GM23338 (cell line): ENCODE measurements at regions not wholly inside any gene's neighbourhood (a gene's known extent, or its start where the extent isn't known, plus 50 kb on each side); places are given as distances from the start of the nearest gene placed in this dataset.

Experiments
- ATAC-seq: fragments of 200-7000 bp; cut with Tn5 transposase; 3 replicates; pipeline ENCODE4 v1.9.1; 2020
- DNase-seq: peaks from one replicate; pipeline ENCODE4 v3.0.0-alpha.2; 2015; ENCODE audit warnings: low spot score
- H2AFZ ChIP-seq: fragments of 200-600 bp; sonication (generic); 2 replicates; pipeline ENCODE4 v1.8.0; 2016; ENCODE audit warnings: antibody characterized with exemption, mild to moderate bottlenecking, moderate library complexity
- H3F3A ChIP-seq: fragments of 200-600 bp; sonication (generic); replicated peaks from 2 replicates; pipeline ENCODE4 v1.8.0; 2017; ENCODE audit warnings: antibody characterized with exemption, mixed run types, low read depth
- H3K27ac ChIP-seq: fragments of 200-600 bp; sonication (generic); 2 replicates; pipeline ENCODE4 v1.6.1; 2016; ENCODE audit warnings: low read depth
- H3K27me3 ChIP-seq: fragments of 200-600 bp; sonication (generic); 2 replicates; pipeline ENCODE4 v1.8.0; 2016; ENCODE audit warnings: mild to moderate bottlenecking, mixed run types, moderate library complexity; ENCODE audit not compliant: insufficient read depth
- H3K36me3 ChIP-seq: fragments of 200-600 bp; sonication (generic); 2 replicates; pipeline ENCODE4 v1.8.0; 2016; ENCODE audit warnings: mild to moderate bottlenecking; ENCODE audit not compliant: insufficient read depth
- H3K4me1 ChIP-seq: fragments of 200-600 bp; sonication (generic); 2 replicates; pipeline ENCODE4 v1.8.0; 2016; ENCODE audit warnings: mild to moderate bottlenecking, moderate library complexity; ENCODE audit not compliant: insufficient read depth
- H3K4me2 ChIP-seq: fragments of 200-600 bp; sonication (generic); 2 replicates; pipeline ENCODE4 v1.7.1; 2017; ENCODE audit warnings: mixed run types
- H3K4me3 ChIP-seq: fragments of 200-600 bp; sonication (generic); 2 replicates; pipeline ENCODE4 v1.6.1; 2016; ENCODE audit warnings: mixed run types
- H3K79me2 ChIP-seq: fragments of 200-600 bp; sonication (generic); replicated peaks from 2 replicates; pipeline ENCODE4 v1.8.0; 2017; ENCODE audit warnings: mild to moderate bottlenecking; ENCODE audit not compliant: insufficient read depth
- H3K9me2 ChIP-seq: fragments of 200-600 bp; sonication (generic); 2 replicates; pipeline ENCODE4 v1.8.0; 2017; ENCODE audit not compliant: insufficient read depth
- H4K20me1 ChIP-seq: fragments of 200-600 bp; sonication (generic); replicated peaks from 2 replicates; pipeline ENCODE4 v1.8.0; 2017; ENCODE audit warnings: mild to moderate bottlenecking; ENCODE audit not compliant: insufficient read depth
- H3K27ac Mint-ChIP-seq: 2 replicates; pipeline ENCODE4 v1.8.0; 2020; ENCODE audit warnings: inconsistent platforms, mild to moderate bottlenecking, moderate library complexity, mixed read lengths
- H3K27me3 Mint-ChIP-seq: 3 replicates; pipeline ENCODE4 v1.8.0; 2022; ENCODE audit warnings: low read depth, mild to moderate bottlenecking, moderate library complexity, mixed read lengths, inconsistent platforms; ENCODE audit not compliant: insufficient read depth, poor library complexity
- H3K36me3 Mint-ChIP-seq: 3 replicates; pipeline ENCODE4 v1.8.0; 2021; ENCODE audit warnings: low read depth, mild to moderate bottlenecking, inconsistent platforms, moderate library complexity, mixed read lengths
- H3K4me1 Mint-ChIP-seq: 3 replicates; pipeline ENCODE4 v1.8.0; 2020; ENCODE audit warnings: mild to moderate bottlenecking, inconsistent platforms, mixed read lengths
- H3K4me3 Mint-ChIP-seq: 3 replicates; pipeline ENCODE4 v1.8.0; 2021; ENCODE audit warnings: moderate library complexity, mild to moderate bottlenecking, inconsistent platforms, mixed read lengths
- H3K9me3 Mint-ChIP-seq: 3 replicates; pipeline ENCODE4 v1.8.0; 2020; ENCODE audit warnings: moderate library complexity, mild to moderate bottlenecking, inconsistent platforms, mixed read lengths
- CREB1 ChIP-seq: fragments of 250-450 bp; sonication (Bioruptor Pico); IDR thresholded peaks from 2 replicates; pipeline ENCODE4 v1.5.0; 2020; ENCODE audit warnings: low read depth, mild to moderate bottlenecking, moderate library complexity
- EZH2 ChIP-seq: fragments of 200-600 bp; sonication (generic); IDR thresholded peaks from one replicate; pipeline ENCODE4 v1.8.0; 2017; ENCODE audit warnings: antibody characterized with exemption, mild to moderate bottlenecking, low read depth; ENCODE audit not compliant: unreplicated experiment
- EZH2phosphoT487 ChIP-seq: fragments of 200-600 bp; sonication (generic); IDR thresholded peaks from one replicate; pipeline ENCODE4 v1.8.1; 2018; ENCODE audit warnings: antibody characterized with exemption; ENCODE audit not compliant: unreplicated experiment
- JUNB ChIP-seq: IDR thresholded peaks from one replicate; pipeline ENCODE4 v1.6.1; 2016; ENCODE audit warnings: antibody characterized with exemption; ENCODE audit not compliant: unreplicated experiment
- NANOG ChIP-seq: IDR thresholded peaks from 2 replicates; pipeline ENCODE4 v1.6.1; 2016; ENCODE audit warnings: antibody characterized with exemption, borderline replicate concordance
- POLR2AphosphoS5 ChIP-seq: IDR thresholded peaks from 2 replicates; pipeline ENCODE4 v1.6.1; 2016; ENCODE audit warnings: antibody characterized with exemption, low read depth
- STAT1 ChIP-seq: IDR thresholded peaks from one replicate; pipeline ENCODE4 v1.6.1; 2016; ENCODE audit warnings: antibody characterized with exemption; ENCODE audit not compliant: unreplicated experiment
- ZNF114 ChIP-seq: fragments of 250-450 bp; sonication (Bioruptor Pico); IDR thresholded peaks from 2 replicates; pipeline ENCODE4 v1.5.0; 2020; ENCODE audit warnings: mild to moderate bottlenecking, moderate library complexity
- ZNF331 ChIP-seq: fragments of 250-450 bp; sonication (Bioruptor Pico); IDR thresholded peaks from 2 replicates; pipeline ENCODE4 v1.5.0; 2020; ENCODE audit warnings: low read depth, mild to moderate bottlenecking, moderate library complexity
- TF ChIP-seq, protein P1 (sequence below): IDR thresholded peaks from 2 replicates; pipeline ENCODE4 v1.6.1; 2016; ENCODE audit warnings: antibody characterized with exemption
- TF ChIP-seq, protein P2 (sequence below), 2 experiments: fragments of 200-600 bp in 1 of 2; sonication (generic) in 1 of 2; conservative IDR thresholded peaks; 2 replicates each; pipeline versions ENCODE4 v1.5.1 to v1.6.1; 2016 to 2017; ENCODE audit warnings: antibody characterized with exemption in 2 of 2, low read depth in 2 of 2, mild to moderate bottlenecking in 2 of 2, moderate library complexity in 1 of 2
- TF ChIP-seq, protein P3 (sequence below): IDR thresholded peaks from one replicate; pipeline ENCODE4 v1.6.1; 2018; ENCODE audit warnings: antibody characterized with exemption; ENCODE audit not compliant: unreplicated experiment
- TF ChIP-seq, protein P4 (sequence below): fragments of 250-450 bp; sonication (Bioruptor Pico); IDR thresholded peaks from 2 replicates; pipeline ENCODE4 v1.5.0; 2020; ENCODE audit warnings: mild to moderate bottlenecking, moderate library complexity

DNA sequence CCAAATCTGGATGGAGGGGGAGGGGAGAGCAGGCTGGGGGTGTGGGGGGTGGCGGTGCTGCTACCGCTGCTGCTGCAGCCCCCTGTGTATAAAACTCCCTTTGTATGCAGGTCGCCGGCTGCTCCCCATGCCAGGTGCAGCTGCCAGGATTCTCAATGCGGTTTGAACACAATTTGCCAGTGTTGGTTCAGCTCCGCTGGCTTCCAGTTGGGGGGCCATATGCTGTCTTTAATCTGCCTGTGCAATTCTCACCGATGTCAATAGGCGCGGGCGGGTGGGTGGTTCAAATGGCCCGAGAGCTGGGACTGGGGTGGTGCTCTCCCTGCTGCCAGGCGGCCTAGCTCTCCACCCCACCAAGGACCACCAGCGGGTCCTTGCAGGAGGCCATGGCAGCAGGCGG, 257.6 kb downstream of the BCOR start:
- H4K20me1 ChIP-seq, result no peaks in the 10 kb centered on the region
- Mint-ChIP-seq H3K9me3 (no peaks in the 10 kb centered on the region), H3K36me3 (no peaks in the 10 kb centered on the region), H3K27ac (no peak overlapping the region), H3K27me3 (peaks cover 3% of the 10 kb centered on the region), H3K4me1 (peaks cover 19% of the 10 kb centered on the region), H3K4me3 (no peak overlapping the region)
- no peaks in the 10 kb centered on the region for H3K79me2 ChIP-seq
- H3K36me3 ChIP-seq, result no peaks in the 10 kb centered on the region
- no peaks in the 10 kb centered on the region for H3K27me3 ChIP-seq
- ATAC-seq (no peak), DNase-seq (no peak)
- H3K4me3 ChIP-seq, result no peak overlapping the region
- H3F3A ChIP-seq, result no peaks in the 10 kb centered on the region
- H3K27ac ChIP-seq, result no peak overlapping the region
- peaks cover 4% of the 10 kb centered on the region for H3K4me1 ChIP-seq
- no peaks in the 10 kb centered on the region for H3K9me2 ChIP-seq
- no peak for TF ChIP-seq POLR2AphosphoS5
- TF ChIP-seq EZH2phosphoT487, result no peak
- no peak for TF ChIP-seq STAT1
- TF ChIP-seq, protein P1, sequence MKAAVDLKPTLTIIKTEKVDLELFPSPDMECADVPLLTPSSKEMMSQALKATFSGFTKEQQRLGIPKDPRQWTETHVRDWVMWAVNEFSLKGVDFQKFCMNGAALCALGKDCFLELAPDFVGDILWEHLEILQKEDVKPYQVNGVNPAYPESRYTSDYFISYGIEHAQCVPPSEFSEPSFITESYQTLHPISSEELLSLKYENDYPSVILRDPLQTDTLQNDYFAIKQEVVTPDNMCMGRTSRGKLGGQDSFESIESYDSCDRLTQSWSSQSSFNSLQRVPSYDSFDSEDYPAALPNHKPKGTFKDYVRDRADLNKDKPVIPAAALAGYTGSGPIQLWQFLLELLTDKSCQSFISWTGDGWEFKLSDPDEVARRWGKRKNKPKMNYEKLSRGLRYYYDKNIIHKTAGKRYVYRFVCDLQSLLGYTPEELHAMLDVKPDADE, result no peak
- no peak for TF ChIP-seq ZNF331 (CRISPR knock-in tag)
- TF ChIP-seq NANOG, result no peak
- TF ChIP-seq, protein P2, sequence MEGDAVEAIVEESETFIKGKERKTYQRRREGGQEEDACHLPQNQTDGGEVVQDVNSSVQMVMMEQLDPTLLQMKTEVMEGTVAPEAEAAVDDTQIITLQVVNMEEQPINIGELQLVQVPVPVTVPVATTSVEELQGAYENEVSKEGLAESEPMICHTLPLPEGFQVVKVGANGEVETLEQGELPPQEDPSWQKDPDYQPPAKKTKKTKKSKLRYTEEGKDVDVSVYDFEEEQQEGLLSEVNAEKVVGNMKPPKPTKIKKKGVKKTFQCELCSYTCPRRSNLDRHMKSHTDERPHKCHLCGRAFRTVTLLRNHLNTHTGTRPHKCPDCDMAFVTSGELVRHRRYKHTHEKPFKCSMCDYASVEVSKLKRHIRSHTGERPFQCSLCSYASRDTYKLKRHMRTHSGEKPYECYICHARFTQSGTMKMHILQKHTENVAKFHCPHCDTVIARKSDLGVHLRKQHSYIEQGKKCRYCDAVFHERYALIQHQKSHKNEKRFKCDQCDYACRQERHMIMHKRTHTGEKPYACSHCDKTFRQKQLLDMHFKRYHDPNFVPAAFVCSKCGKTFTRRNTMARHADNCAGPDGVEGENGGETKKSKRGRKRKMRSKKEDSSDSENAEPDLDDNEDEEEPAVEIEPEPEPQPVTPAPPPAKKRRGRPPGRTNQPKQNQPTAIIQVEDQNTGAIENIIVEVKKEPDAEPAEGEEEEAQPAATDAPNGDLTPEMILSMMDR (conservative IDR thresholded peaks at IDR 0.05; ENCODE audit: low read depth in 2 of 2), result no peak
- TF ChIP-seq, protein P3, sequence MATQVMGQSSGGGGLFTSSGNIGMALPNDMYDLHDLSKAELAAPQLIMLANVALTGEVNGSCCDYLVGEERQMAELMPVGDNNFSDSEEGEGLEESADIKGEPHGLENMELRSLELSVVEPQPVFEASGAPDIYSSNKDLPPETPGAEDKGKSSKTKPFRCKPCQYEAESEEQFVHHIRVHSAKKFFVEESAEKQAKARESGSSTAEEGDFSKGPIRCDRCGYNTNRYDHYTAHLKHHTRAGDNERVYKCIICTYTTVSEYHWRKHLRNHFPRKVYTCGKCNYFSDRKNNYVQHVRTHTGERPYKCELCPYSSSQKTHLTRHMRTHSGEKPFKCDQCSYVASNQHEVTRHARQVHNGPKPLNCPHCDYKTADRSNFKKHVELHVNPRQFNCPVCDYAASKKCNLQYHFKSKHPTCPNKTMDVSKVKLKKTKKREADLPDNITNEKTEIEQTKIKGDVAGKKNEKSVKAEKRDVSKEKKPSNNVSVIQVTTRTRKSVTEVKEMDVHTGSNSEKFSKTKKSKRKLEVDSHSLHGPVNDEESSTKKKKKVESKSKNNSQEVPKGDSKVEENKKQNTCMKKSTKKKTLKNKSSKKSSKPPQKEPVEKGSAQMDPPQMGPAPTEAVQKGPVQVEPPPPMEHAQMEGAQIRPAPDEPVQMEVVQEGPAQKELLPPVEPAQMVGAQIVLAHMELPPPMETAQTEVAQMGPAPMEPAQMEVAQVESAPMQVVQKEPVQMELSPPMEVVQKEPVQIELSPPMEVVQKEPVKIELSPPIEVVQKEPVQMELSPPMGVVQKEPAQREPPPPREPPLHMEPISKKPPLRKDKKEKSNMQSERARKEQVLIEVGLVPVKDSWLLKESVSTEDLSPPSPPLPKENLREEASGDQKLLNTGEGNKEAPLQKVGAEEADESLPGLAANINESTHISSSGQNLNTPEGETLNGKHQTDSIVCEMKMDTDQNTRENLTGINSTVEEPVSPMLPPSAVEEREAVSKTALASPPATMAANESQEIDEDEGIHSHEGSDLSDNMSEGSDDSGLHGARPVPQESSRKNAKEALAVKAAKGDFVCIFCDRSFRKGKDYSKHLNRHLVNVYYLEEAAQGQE, result no peak
- TF ChIP-seq JUNB, result no peak
- no peak for TF ChIP-seq ZNF114 (CRISPR knock-in tag)
- TF ChIP-seq EZH2, result no peak
- TF ChIP-seq, protein P4, sequence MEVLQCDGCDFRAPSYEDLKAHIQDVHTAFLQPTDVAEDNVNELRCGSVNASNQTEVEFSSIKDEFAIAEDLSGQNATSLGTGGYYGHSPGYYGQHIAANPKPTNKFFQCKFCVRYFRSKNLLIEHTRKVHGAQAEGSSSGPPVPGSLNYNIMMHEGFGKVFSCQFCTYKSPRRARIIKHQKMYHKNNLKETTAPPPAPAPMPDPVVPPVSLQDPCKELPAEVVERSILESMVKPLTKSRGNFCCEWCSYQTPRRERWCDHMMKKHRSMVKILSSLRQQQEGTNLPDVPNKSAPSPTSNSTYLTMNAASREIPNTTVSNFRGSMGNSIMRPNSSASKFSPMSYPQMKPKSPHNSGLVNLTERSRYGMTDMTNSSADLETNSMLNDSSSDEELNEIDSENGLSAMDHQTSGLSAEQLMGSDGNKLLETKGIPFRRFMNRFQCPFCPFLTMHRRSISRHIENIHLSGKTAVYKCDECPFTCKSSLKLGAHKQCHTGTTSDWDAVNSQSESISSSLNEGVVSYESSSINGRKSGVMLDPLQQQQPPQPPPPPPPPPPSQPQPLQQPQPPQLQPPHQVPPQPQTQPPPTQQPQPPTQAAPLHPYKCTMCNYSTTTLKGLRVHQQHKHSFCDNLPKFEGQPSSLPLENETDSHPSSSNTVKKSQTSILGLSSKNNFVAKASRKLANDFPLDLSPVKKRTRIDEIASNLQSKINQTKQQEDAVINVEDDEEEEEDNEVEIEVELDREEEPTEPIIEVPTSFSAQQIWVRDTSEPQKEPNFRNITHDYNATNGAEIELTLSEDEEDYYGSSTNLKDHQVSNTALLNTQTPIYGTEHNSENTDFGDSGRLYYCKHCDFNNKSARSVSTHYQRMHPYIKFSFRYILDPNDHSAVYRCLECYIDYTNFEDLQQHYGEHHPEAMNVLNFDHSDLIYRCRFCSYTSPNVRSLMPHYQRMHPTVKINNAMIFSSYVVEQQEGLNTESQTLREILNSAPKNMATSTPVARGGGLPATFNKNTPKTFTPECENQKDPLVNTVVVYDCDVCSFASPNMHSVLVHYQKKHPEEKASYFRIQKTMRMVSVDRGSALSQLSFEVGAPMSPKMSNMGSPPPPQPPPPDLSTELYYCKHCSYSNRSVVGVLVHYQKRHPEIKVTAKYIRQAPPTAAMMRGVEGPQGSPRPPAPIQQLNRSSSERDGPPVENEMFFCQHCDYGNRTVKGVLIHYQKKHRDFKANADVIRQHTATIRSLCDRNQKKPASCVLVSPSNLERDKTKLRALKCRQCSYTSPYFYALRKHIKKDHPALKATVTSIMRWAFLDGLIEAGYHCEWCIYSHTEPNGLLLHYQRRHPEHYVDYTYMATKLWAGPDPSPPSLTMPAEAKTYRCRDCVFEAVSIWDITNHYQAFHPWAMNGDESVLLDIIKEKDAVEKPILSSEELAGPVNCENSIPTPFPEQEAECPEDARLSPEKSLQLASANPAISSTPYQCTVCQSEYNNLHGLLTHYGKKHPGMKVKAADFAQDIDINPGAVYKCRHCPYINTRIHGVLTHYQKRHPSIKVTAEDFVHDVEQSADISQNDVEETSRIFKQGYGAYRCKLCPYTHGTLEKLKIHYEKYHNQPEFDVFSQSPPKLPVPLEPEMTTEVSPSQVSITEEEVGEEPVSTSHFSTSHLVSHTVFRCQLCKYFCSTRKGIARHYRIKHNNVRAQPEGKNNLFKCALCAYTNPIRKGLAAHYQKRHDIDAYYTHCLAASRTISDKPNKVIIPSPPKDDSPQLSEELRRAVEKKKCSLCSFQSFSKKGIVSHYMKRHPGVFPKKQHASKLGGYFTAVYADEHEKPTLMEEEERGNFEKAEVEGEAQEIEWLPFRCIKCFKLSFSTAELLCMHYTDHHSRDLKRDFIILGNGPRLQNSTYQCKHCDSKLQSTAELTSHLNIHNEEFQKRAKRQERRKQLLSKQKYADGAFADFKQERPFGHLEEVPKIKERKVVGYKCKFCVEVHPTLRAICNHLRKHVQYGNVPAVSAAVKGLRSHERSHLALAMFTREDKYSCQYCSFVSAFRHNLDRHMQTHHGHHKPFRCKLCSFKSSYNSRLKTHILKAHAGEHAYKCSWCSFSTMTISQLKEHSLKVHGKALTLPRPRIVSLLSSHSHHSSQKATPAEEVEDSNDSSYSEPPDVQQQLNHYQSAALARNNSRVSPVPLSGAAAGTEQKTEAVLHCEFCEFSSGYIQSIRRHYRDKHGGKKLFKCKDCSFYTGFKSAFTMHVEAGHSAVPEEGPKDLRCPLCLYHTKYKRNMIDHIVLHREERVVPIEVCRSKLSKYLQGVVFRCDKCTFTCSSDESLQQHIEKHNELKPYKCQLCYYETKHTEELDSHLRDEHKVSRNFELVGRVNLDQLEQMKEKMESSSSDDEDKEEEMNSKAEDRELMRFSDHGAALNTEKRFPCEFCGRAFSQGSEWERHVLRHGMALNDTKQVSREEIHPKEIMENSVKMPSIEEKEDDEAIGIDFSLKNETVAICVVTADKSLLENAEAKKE, result no peak
- no peak for TF ChIP-seq CREB1
- H2AFZ ChIP-seq, result no peak overlapping the region
- H3K4me2 ChIP-seq, result no peak overlapping the region
